ENCODE measurements at regions not wholly inside any gene's neighbourhood (a gene's known extent, or its start where the extent isn't known, plus 50 kb on each side); places are given as distances from the start of the nearest gene placed in this dataset.

- TF ChIP-seq, protein P1, sequence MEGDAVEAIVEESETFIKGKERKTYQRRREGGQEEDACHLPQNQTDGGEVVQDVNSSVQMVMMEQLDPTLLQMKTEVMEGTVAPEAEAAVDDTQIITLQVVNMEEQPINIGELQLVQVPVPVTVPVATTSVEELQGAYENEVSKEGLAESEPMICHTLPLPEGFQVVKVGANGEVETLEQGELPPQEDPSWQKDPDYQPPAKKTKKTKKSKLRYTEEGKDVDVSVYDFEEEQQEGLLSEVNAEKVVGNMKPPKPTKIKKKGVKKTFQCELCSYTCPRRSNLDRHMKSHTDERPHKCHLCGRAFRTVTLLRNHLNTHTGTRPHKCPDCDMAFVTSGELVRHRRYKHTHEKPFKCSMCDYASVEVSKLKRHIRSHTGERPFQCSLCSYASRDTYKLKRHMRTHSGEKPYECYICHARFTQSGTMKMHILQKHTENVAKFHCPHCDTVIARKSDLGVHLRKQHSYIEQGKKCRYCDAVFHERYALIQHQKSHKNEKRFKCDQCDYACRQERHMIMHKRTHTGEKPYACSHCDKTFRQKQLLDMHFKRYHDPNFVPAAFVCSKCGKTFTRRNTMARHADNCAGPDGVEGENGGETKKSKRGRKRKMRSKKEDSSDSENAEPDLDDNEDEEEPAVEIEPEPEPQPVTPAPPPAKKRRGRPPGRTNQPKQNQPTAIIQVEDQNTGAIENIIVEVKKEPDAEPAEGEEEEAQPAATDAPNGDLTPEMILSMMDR (IDR thresholded peaks at IDR 0.05; ENCODE audit: insufficient read depth, low read length, poor library complexity, severe bottlenecking): no peak
- TF ChIP-seq EZH2phosphoT487 (conservative IDR thresholded peaks at IDR 0.05; ENCODE audit: low read length): no peak
These were observed 353.9 kb upstream of the NAALADL2 start for GRCh38 chr3:174505266-174505665.
